GM19463 (cell line): ENCODE measurements at regions not wholly inside any gene's neighbourhood (a gene's known extent, or its start where the extent isn't known, plus 50 kb on each side); places are given as distances from the start of the nearest gene placed in this dataset.
"Not testable (repeated sequence)": the region's sequence is repeated elsewhere in the genome, so short reads cannot be mapped to it uniquely, and the experiment has no call there.

ENCODE experiments used
- ATAC-seq: cut with Tn5 transposase; IDR thresholded peaks from one replicate; pipeline ENCODE4 v1.9.1; 2021; ENCODE audit warnings: mild to moderate bottlenecking, moderate library complexity; ENCODE audit not compliant: unreplicated experiment

GRCh38 chr2:131636704-131637308 lies 109.1 kb downstream of the CCDC74A start:
- not testable (repeated sequence) for ATAC-seq

GRCh38 chr2:131639001-131639620 lies 111.4 kb downstream of the CCDC74A start:
- not testable (repeated sequence) for ATAC-seq

GRCh38 chr2:131641414-131642206 lies 113.9 kb downstream of the CCDC74A start:
- ATAC-seq, result no peak

DNA sequence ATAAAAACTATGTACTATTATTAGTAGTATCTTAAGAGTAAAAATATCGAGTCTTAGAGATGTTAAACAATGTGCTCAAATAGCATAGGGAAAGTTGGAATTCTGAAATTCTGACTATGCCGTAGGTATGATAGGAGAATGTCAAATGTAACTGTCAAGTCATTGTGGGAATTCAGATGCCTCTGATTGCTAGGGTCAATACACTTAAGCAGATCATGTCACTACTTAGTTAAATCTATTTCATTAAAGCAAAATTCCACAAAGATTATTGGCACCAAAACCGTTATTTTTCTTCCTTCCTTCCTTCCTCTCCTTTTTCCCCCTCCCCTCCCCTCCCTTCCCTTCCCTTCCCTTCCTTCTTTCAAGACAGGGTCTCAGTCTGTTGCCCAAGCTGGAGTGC lies 115.5 kb downstream of the CCDC74A start:
- not testable (repeated sequence) for ATAC-seq

DNA sequence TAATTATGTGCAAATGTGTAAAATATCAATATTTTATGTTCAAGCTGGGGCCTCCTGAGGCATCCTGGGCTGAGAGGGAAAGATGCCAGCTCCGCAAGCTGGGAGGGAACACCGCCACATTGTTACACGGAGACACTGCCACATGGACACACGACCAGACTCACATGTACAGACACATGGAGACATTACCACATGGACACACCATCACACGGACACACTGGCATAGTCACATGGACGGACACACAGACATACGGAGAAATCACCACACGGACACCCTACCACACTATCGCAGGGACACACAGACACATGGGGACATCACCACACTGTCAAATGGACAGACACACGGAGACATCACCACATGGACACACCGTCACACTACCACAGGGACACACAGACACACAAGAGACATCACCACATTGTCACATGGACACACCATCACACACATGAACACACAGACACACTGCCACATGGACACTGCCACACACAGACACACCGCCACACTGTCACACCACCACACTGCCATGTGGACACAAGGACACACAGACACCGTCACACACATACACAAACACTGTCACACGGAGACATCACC lies 117.6 kb downstream of the CCDC74A start:
- no peak for ATAC-seq

GRCh38 chr2:131646220-131646619 lies 118.5 kb downstream of the CCDC74A start:
- ATAC-seq, result not testable (repeated sequence)

- ATAC-seq, result no peak
These were observed 119.1 kb downstream of the CCDC74A start for GRCh38 chr2:131646669-131647297.

GRCh38 chr2:131648565-131648964 lies 120.9 kb downstream of the CCDC74A start:
- ATAC-seq, result not testable (repeated sequence)

DNA sequence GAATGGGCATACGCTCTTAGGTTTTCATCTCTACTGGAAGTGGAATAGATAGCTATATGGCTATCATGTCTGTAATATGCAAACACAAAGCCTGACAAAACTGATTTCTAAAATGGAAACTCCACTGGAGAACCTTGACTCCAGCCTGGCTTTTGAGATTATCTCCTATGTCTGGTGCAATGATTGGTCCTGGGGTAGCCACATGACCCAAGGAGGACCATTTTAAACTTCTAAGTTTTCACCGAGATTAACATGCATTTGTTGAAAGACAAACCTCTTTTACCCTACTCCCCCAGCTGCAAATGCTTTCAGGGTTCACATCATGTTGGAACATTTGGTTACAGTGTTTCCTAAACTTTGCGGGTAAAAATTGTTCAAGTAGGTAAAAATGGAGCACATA lies 124.6 kb downstream of the CCDC74A start:
- not testable (repeated sequence) for ATAC-seq

GRCh38 chr2:131654107-131654506 lies 126.4 kb downstream of the CCDC74A start:
- ATAC-seq, result not testable (repeated sequence)

DNA sequence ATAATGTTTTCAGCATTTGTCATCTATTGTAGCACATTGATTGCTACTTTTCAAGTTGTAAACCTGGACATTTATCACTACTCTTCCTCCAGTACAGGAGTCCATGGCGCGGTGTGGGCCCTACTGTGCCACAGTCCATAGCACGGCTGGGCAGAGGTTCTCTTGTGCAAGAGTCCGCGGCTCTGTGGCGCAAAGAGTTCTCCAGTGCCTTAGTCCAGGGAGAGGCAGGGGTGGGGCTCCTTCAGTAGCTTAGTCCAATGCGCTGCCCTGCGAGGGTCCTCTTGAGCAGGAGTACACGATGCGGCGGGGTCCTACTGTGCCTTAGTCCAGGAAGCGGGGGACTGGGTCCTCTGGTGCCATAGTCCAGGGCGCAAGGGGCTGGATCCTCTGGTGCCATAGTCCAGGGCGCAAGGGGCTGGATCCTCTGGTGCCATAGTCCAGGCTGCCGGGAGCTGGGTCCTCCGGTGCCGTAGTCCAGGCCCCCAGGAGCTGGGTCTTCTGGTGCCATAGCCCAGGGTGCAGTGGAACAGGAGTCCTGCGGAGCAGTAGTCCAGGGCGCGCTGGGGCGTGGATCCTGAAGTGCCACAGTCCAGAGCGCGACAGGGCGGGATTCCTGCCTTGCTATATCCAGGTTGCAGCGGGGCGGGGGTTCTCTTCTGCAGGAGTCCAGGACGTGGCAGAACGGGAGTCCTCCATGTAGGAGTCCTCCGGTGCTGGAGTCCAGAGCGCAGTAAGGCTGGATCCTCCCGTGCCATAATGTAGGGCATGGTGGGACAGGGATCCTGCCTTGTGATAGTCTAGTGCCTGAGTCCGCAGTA lies 129.3 kb downstream of the CCDC74A start:
- no peak for ATAC-seq

DNA sequence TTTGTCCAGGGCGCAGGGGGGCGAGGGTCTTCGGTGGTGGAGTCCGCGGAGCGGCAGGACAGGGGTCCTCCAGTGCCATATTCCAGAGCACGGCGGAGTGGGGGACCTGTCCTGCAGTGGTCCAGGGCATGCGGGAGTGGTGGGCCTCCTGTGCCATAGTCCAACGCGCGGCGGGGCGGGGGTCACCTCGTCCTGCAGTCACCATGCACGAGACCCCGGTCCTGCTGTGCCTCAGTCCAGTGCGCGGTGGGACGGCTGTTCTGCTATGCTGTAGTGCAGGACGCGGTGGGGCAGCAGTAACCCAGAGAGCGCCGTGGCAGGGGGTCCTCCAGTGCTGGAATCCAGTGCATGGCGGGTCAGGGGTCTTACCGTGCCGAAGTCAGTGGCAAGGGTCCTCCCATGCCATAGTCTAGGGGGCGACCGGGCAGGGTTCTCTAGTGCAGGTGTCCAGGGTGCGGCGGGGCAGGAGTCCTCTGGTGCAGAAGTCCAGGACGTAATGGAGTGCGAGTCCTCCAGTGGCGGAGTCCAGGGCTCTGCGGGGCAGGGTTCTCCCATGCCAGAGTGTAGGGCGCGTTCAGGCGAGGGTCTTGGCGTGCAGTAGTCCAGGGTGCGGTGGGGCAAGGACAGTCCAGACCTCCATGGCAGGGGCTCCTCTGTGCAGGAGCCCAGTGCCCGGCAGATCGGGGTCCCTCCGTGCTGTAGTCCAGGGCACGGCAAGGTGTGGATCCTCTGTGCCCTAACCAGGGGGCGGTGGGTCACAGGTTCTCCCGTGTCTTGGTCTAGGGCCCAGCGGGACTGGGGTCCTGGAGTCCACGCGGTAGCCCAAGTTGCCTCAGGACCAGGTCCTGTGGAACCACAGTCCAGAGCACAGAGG lies 130.4 kb downstream of the CCDC74A start:
- no peak for ATAC-seq

GRCh38 chr2:131658769-131659131 lies 131.1 kb downstream of the CCDC74A start:
- ATAC-seq, result no peak

DNA sequence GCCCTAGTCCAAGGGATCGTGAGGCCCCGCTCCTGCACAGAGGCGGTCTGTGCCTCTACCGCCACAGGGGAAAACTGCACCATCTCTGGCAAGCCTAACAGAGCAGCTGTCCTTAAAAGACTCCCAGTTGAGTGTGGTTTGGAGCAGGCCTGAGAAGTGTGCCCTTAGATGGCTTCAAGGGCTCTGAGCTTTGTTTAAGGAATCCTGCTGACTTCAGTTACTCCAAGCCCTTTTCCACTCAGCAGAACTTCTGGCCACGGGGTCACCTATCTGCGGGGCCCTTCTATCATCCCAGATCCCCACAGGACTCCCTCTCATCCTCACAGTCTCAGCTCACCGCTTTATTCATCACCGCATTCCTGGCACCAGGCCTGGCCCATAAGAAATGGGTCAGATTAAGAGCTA lies 131.5 kb downstream of the CCDC74A start:
- no peak for ATAC-seq

DNA sequence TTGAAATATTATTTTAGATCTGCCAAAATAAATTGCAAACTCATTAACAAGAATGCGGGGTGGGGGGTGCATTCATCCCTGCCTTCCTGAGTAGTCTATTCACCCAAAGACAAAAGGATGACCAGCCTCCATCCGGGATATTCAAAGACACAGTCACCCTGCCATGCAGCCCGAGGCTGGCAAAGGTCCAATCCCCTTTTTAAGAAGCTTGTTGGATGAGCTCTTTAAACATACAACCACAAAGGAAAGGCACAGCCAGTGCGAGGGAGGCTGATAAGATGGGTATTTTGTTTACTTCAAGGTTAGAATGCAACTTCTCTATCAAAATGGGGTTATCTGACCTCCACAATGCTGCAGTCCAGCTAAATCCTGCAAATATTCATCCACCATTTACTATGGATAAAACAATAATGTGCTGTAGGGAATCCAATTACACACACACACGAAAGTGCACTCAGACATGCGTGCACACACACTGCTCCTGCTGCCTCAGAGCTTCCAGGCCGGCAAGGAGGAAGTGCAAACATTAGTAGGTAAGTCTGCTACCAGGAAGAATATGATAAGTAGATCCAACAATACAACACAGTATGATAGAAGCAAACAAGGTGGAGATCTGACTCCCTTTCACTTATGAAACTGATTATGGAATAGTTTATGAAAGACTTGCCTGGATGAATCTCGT lies 133.6 kb downstream of the CCDC74A start:
- ATAC-seq, result not testable (repeated sequence)

GRCh38 chr2:131661884-131662535 lies 134.3 kb downstream of the CCDC74A start:
- not testable (repeated sequence) for ATAC-seq

DNA sequence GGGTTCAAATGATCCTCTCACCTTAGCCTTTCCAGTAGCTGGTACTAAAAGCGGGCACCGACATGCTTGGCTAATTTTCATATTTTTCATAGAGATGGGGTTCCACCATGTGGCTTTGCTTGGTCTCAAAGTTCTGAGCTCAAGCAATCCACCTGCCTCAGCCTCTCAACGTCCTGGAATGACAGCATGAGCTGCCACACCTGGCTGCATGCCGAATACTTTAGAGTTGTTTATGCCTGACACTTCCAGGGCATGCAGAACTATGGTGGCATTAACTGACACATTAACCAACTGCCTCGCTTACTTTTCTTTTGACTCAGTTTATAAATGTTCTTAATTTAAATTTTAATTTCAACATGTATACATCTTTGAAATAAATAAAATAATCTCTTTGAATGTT lies 135.8 kb downstream of the CCDC74A start:
- ATAC-seq, result not testable (repeated sequence)

- ATAC-seq, result not testable (repeated sequence)
These were observed 138.0 kb downstream of the CCDC74A start for GRCh38 chr2:131665716-131666115.
